ENCODE measurements at regions not wholly inside any gene's neighbourhood (a gene's known extent, or its start where the extent isn't known, plus 50 kb on each side); places are given as distances from the start of the nearest gene placed in this dataset.

GRCh38 chr2:21277068-21278056 lies 153.6 kb downstream of the TDRD15 start (continued):
- TF ChIP-seq AEBP2 (tag by site-specific recombination; IDR thresholded peaks at IDR 0.05; ENCODE audit: borderline replicate concordance) (no peak), ZNF398 (tag by site-specific recombination; IDR thresholded peaks at IDR 0.05) (no peak), ZNF335 (tag by site-specific recombination; conservative IDR thresholded peaks at IDR 0.05) (no peak), ZNF785 (tag by site-specific recombination; IDR thresholded peaks at IDR 0.05) (no peak), ZNF707 (tag by site-specific recombination; IDR thresholded peaks at IDR 0.05) (no peak), ZFP37 (tag by site-specific recombination; IDR thresholded peaks at IDR 0.05) (no peak)

GRCh38 chr2:21279525-21279924 lies 155.8 kb downstream of the TDRD15 start:
- no peak for TF ChIP-seq ZNF776 (tag by site-specific recombination; IDR thresholded peaks at IDR 0.05; ENCODE audit: borderline replicate concordance)
- no peak for TF ChIP-seq AEBP2 (tag by site-specific recombination; IDR thresholded peaks at IDR 0.05; ENCODE audit: borderline replicate concordance)
- no peak for TF ChIP-seq ZNF26 (tag by site-specific recombination; IDR thresholded peaks at IDR 0.05)
- no peak for TF ChIP-seq ZNF580 (tag by site-specific recombination; IDR thresholded peaks at IDR 0.05)
- no peak for TF ChIP-seq ZNF561 (tag by site-specific recombination; IDR thresholded peaks at IDR 0.05; ENCODE audit: borderline replicate concordance)
- no peak for TF ChIP-seq ZNF350 (tag by site-specific recombination; IDR thresholded peaks at IDR 0.05)
- TF ChIP-seq PRDM4 (tag by site-specific recombination; IDR thresholded peaks at IDR 0.05): no peak
- TF ChIP-seq ZNF785 (tag by site-specific recombination; IDR thresholded peaks at IDR 0.05): no peak
- TF ChIP-seq ZNF341 (tag by site-specific recombination; IDR thresholded peaks at IDR 0.05; ENCODE audit: low read depth): no peak
- no peak for TF ChIP-seq ZNF639 (tag by site-specific recombination; IDR thresholded peaks at IDR 0.05)
- TF ChIP-seq KLF7 (tag by site-specific recombination; IDR thresholded peaks at IDR 0.05; ENCODE audit: borderline replicate concordance): no peak
- TF ChIP-seq ZNF449 (tag by site-specific recombination; IDR thresholded peaks at IDR 0.05): no peak
- no peak for TF ChIP-seq KLF8 (tag by site-specific recombination; IDR thresholded peaks at IDR 0.05)
- TF ChIP-seq ZNF600 (tag by site-specific recombination; IDR thresholded peaks at IDR 0.05): no peak
- TF ChIP-seq ZBTB20 (tag by site-specific recombination; IDR thresholded peaks at IDR 0.05): no peak
- TF ChIP-seq ZNF2 (tag by site-specific recombination; IDR thresholded peaks at IDR 0.05): no peak
- Histone ChIP-seq H3K27ac (ENCODE audit: extremely low read depth, low read depth, low read length) (no peak overlapping the region), H3K36me3 (ENCODE audit: control insufficient read depth in 2 of 2, insufficient read depth in 1 of 2, low read length in 2 of 2) (no peaks in the 10 kb centered on the region), H3K4me3 (ENCODE audit: low read depth, low read length) (no peak overlapping the region), H3K9me3 (ENCODE audit: control insufficient read depth, insufficient read depth, low read depth, low read length) (no peaks in the 10 kb centered on the region), H3K4me1 (ENCODE audit: control insufficient read depth, insufficient read depth, low read length) (no peaks in the 10 kb centered on the region)
- ChIA-PET CTCF (interaction anchor here (1.1 to 2.6 kb wide), 2 partner anchors 10 to 39 kb away, joined by 4 to 9 read pairs; no protein-coding TSS in a partner anchor), POLR2A (no interaction called here)

Measured in HEK293 (cell line).